Body of pancreas (tissue), 4 donors: ENCODE measurements at regions not wholly inside any gene's neighbourhood (a gene's known extent, or its start where the extent isn't known, plus 50 kb on each side); places are given as distances from the start of the nearest gene placed in this dataset.

Source experiments
- POLR2A ChIP-seq, 3 donors: fragments of 450-650 bp; IDR thresholded peaks; one replicate each; pipeline ENCODE4 v1.6.1; 2016; ENCODE audit warnings: antibody characterized with exemption in 3 of 3, mild to moderate bottlenecking in 2 of 3
- TF ChIP-seq, protein P1 (sequence below), 7 experiments: fragments of 450-650 bp in 4 of 7; fragments of 200-600 bp in 3 of 7; sonication (generic) in 3 of 7; IDR thresholded peaks; one replicate each; pipeline ENCODE4 v1.5.1; 2016 to 2019; ENCODE audit warnings: antibody characterized with exemption in 7 of 7

- TF ChIP-seq, protein P1, sequence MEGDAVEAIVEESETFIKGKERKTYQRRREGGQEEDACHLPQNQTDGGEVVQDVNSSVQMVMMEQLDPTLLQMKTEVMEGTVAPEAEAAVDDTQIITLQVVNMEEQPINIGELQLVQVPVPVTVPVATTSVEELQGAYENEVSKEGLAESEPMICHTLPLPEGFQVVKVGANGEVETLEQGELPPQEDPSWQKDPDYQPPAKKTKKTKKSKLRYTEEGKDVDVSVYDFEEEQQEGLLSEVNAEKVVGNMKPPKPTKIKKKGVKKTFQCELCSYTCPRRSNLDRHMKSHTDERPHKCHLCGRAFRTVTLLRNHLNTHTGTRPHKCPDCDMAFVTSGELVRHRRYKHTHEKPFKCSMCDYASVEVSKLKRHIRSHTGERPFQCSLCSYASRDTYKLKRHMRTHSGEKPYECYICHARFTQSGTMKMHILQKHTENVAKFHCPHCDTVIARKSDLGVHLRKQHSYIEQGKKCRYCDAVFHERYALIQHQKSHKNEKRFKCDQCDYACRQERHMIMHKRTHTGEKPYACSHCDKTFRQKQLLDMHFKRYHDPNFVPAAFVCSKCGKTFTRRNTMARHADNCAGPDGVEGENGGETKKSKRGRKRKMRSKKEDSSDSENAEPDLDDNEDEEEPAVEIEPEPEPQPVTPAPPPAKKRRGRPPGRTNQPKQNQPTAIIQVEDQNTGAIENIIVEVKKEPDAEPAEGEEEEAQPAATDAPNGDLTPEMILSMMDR (IDR thresholded peaks at IDR 0.05): no peak
- no peak for TF ChIP-seq POLR2A (IDR thresholded peaks at IDR 0.05)
Observed at GRCh38 chr11:57092028-57092698, 89.6 kb upstream of the LRRC55 start.
